Caco-2 (cell line): ENCODE measurements at regions not wholly inside any gene's neighbourhood (a gene's known extent, or its start where the extent isn't known, plus 50 kb on each side); places are given as distances from the start of the nearest gene placed in this dataset.

Experiments
- BruUV-seq: library from RNA; stranded (reverse); fragments of 400-500 nt; replicated peaks from 2 replicates; lab custom pipeline; 2021; lab: Mats Ljungman, UMichigan
- CTCF ChIA-PET: fragments of 300-600 bp; sonication (Branson Sonifier 250); formaldehyde crosslinking; loops from one replicate; lab custom pipeline; 2022; ENCODE audit warnings: antibody characterized with exemption; lab: Charles Lee
- POLR2A ChIA-PET: fragments of 300-600 bp; sonication (Branson Sonifier 250); formaldehyde crosslinking; loops from one replicate; lab custom pipeline; 2022; ENCODE audit warnings: antibody characterized with exemption; lab: Charles Lee
- DNase-seq, 2 experiments: peaks; one replicate each; pipeline versions ENCODE4 v3.0.0 to v3.0.0-alpha.2; 2020 to 2022
- H3K27me3 ChIP-seq: replicated peaks from 2 replicates; pipeline ENCODE4 v1.6.0; 2011; ENCODE audit warnings: low read length; ENCODE audit not compliant: control insufficient read depth, insufficient read depth
- H3K36me3 ChIP-seq: 2 replicates; pipeline ENCODE4 v1.5.1; 2011; ENCODE audit warnings: low read length; ENCODE audit not compliant: control insufficient read depth, insufficient read depth
- H3K4me1 ChIP-seq: fragments of 250-450 bp; sonication (Bioruptor Pico); 2 replicates; pipeline ENCODE4 v1.5.1; 2020; ENCODE audit warnings: mild to moderate bottlenecking
- H3K4me3 ChIP-seq: 2 replicates; pipeline ENCODE4 v1.5.1; 2011; ENCODE audit warnings: low read depth, mild to moderate bottlenecking, control low read depth, low read length
- H3K9me3 ChIP-seq: fragments of 250-450 bp; sonication (Bioruptor Pico); 2 replicates; pipeline ENCODE4 v1.5.1; 2020; ENCODE audit warnings: mild to moderate bottlenecking, moderate library complexity
- H3K27ac Mint-ChIP-seq: one replicate; pipeline ENCODE4 v1.8.0; 2022; ENCODE audit warnings: mixed read lengths; ENCODE audit not compliant: unreplicated experiment
- H3K27me3 Mint-ChIP-seq: one replicate; pipeline ENCODE4 v1.8.0; 2022; ENCODE audit warnings: mixed read lengths; ENCODE audit not compliant: insufficient read depth, unreplicated experiment
- H3K36me3 Mint-ChIP-seq: one replicate; pipeline ENCODE4 v1.8.0; 2022; ENCODE audit warnings: mild to moderate bottlenecking, mixed read lengths; ENCODE audit not compliant: insufficient read depth, unreplicated experiment
- H3K4me1 Mint-ChIP-seq: one replicate; pipeline ENCODE4 v1.8.0; 2022; ENCODE audit warnings: low read depth, mixed read lengths; ENCODE audit not compliant: unreplicated experiment
- H3K4me3 Mint-ChIP-seq: one replicate; pipeline ENCODE4 v1.8.0; 2022; ENCODE audit warnings: mild to moderate bottlenecking, moderate library complexity, mixed read lengths; ENCODE audit not compliant: unreplicated experiment
- H3K9me3 Mint-ChIP-seq: one replicate; pipeline ENCODE4 v1.8.0; 2022; ENCODE audit warnings: mixed read lengths; ENCODE audit not compliant: unreplicated experiment
- intact Hi-C: fragments of 100-400 bp; cut with micrococcal nuclease; formaldehyde crosslinking; loops from one replicate; pipeline ENCODE4 v1.10.0; 2022; ENCODE audit not compliant: unreplicated experiment
- TF ChIP-seq, protein P1 (sequence below), 2 experiments: fragments of 200-600 bp in 1 of 2; IDR thresholded peaks; 1 replicate in 1 of 2; 2 replicates in 1 of 2; pipeline versions ENCODE4 v1.5.1 to v1.8.0; 2011 to 2022; ENCODE audit warnings: antibody characterized with exemption in 1 of 2, control low read depth in 1 of 2, inconsistent platforms in 1 of 2, low read depth in 1 of 2, low read length in 1 of 2, mild to moderate bottlenecking in 1 of 2, moderate library complexity in 1 of 2; ENCODE audit not compliant: insufficient read depth in 1 of 2, severe bottlenecking in 1 of 2, unreplicated experiment in 1 of 2

DNA sequence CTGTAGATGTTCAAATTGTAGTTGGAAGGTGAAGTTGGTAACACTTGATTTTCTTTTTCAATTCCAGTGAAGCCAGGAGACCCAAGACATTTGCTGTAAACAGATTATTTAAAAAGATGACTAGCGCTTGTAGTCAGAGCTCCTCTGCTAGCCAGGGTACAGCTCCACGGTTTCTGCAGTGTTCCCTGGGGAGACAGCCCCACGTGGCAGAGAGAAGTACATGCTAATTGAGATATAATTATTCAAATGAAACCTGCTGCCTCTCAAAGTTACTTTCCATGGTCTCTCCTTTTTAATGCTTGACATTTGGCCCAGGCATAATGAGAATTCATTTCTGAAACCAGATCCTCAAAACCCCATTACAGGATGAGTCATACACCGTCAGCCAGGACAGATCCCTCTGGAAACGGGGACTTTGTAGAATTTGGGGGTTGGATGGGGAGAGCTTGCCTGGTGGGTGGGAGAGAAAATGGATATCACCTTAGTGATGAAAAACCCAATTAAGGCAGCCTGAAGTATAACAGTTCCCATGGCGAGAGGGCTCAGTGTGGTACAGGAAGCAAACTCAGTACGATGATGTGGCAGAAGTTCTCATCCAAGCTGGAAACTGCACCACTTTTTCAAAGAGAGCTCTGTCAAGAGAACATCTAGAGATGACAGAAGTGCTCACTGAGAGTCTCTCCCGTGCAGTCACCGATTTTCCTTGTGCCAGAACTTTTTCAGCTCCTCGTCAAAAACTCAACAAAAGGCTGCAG lies 637.7 kb upstream of the TMEM132C start:
- Histone ChIP-seq H3K9me3 (no peaks in the 10 kb centered on the region), H3K4me3 (no peak overlapping the region), H3K27me3 (no peaks in the 10 kb centered on the region), H3K4me1 (no peaks in the 10 kb centered on the region), H3K36me3 (no peaks in the 10 kb centered on the region)
- no peak for DNase-seq
- TF ChIP-seq, protein P1, sequence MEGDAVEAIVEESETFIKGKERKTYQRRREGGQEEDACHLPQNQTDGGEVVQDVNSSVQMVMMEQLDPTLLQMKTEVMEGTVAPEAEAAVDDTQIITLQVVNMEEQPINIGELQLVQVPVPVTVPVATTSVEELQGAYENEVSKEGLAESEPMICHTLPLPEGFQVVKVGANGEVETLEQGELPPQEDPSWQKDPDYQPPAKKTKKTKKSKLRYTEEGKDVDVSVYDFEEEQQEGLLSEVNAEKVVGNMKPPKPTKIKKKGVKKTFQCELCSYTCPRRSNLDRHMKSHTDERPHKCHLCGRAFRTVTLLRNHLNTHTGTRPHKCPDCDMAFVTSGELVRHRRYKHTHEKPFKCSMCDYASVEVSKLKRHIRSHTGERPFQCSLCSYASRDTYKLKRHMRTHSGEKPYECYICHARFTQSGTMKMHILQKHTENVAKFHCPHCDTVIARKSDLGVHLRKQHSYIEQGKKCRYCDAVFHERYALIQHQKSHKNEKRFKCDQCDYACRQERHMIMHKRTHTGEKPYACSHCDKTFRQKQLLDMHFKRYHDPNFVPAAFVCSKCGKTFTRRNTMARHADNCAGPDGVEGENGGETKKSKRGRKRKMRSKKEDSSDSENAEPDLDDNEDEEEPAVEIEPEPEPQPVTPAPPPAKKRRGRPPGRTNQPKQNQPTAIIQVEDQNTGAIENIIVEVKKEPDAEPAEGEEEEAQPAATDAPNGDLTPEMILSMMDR (IDR thresholded peaks at IDR 0.05; ENCODE audit: insufficient read depth in 1 of 2, low read depth in 1 of 2, low read length in 1 of 2, severe bottlenecking in 1 of 2, unreplicated experiment in 1 of 2) = no peak
- no peaks in the 10 kb centered on the region for H3K27me3 Mint-ChIP-seq
- no peak overlapping the region for H3K27ac Mint-ChIP-seq
- POLR2A ChIA-PET = no interaction called here
- CTCF ChIA-PET = no interaction called here
- no peaks in the 10 kb centered on the region for H3K36me3 Mint-ChIP-seq
- peaks cover 6% of the 10 kb centered on the region for H3K9me3 Mint-ChIP-seq
- H3K4me1 Mint-ChIP-seq = no peaks in the 10 kb centered on the region
- intact Hi-C loops = no loop called here
- H3K4me3 Mint-ChIP-seq = no peak overlapping the region
- no TSS peak for BruUV-seq

DNA sequence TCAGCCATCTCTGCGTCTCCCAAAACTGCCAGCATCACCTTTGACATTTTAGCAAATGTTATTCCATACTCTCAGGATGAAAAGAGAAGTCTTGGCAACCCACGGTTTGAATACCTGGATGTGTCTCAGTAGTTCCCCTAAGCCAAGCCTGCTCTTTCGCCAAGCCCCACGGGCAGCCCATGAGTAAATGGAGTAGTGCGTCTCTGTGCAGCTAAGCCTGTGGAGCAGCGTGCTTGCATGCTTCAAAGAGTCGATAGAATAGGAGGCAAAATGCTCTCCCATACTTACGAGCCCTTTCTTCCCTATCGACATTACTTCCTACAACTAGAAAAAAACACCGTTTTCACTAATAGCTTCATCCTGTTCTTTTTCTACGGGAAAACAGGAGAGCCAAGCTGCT lies 634.5 kb upstream of the TMEM132C start:
- Mint-ChIP-seq H3K27ac (no peak overlapping the region), H3K4me1 (no peaks in the 10 kb centered on the region), H3K4me3 (no peak overlapping the region), H3K27me3 (no peaks in the 10 kb centered on the region), H3K36me3 (no peaks in the 10 kb centered on the region), H3K9me3 (no peaks in the 10 kb centered on the region)
- intact Hi-C loops = no loop called here
- ChIA-PET POLR2A (no interaction called here), CTCF (no interaction called here)
- no peaks in the 10 kb centered on the region for H3K36me3 ChIP-seq
- H3K27me3 ChIP-seq = no peaks in the 10 kb centered on the region
- H3K4me3 ChIP-seq = no peak overlapping the region
- no peak for DNase-seq
- BruUV-seq = no TSS peak
- TF ChIP-seq, protein P1 (IDR thresholded peaks at IDR 0.05; ENCODE audit: insufficient read depth in 1 of 2, low read depth in 1 of 2, low read length in 1 of 2, severe bottlenecking in 1 of 2, unreplicated experiment in 1 of 2) = no peak
- no peaks in the 10 kb centered on the region for H3K9me3 ChIP-seq
- H3K4me1 ChIP-seq = no peaks in the 10 kb centered on the region

DNA sequence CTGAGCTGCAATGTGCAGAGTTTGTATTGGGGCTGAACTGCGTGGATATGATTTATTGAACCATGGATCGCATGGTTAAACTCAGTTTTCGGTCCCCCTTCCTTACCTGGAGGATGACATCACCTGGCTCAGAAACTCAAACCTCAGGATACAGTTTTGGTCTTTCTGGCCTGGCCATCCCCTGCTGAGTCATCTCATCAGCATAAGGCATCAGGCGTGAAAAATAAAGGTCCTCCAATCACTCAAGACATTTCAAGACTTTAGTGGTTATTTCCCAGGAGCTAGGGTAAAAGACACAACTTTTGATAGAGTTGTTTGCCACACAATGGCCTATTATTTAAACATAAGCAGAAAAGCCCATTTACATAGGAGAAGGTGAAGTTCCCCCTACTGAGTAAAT lies 631.1 kb upstream of the TMEM132C start:
- ChIA-PET CTCF (no interaction called here), POLR2A (no interaction called here)
- Histone ChIP-seq H3K4me1 (no peaks in the 10 kb centered on the region), H3K36me3 (no peaks in the 10 kb centered on the region), H3K9me3 (no peaks in the 10 kb centered on the region), H3K27me3 (no peaks in the 10 kb centered on the region), H3K4me3 (no peak overlapping the region)
- Mint-ChIP-seq H3K4me1 (no peaks in the 10 kb centered on the region), H3K36me3 (no peaks in the 10 kb centered on the region), H3K27ac (no peak overlapping the region), H3K27me3 (no peaks in the 10 kb centered on the region), H3K9me3 (no peaks in the 10 kb centered on the region), H3K4me3 (no peak overlapping the region)
- intact Hi-C loops = no loop called here
- BruUV-seq = no TSS peak
- TF ChIP-seq, protein P1 (IDR thresholded peaks at IDR 0.05; ENCODE audit: insufficient read depth in 1 of 2, low read depth in 1 of 2, low read length in 1 of 2, severe bottlenecking in 1 of 2, unreplicated experiment in 1 of 2) = no peak
- DNase-seq = no peak
